HG03469 (cell line): ENCODE measurements at regions not wholly inside any gene's neighbourhood (a gene's known extent, or its start where the extent isn't known, plus 50 kb on each side); places are given as distances from the start of the nearest gene placed in this dataset.

Experiments
- ATAC-seq: cut with Tn5 transposase; IDR thresholded peaks from one replicate; pipeline ENCODE4 v1.9.1; 2021; ENCODE audit warnings: mild to moderate bottlenecking, moderate library complexity, moderate number of reproducible peaks; ENCODE audit not compliant: unreplicated experiment

DNA sequence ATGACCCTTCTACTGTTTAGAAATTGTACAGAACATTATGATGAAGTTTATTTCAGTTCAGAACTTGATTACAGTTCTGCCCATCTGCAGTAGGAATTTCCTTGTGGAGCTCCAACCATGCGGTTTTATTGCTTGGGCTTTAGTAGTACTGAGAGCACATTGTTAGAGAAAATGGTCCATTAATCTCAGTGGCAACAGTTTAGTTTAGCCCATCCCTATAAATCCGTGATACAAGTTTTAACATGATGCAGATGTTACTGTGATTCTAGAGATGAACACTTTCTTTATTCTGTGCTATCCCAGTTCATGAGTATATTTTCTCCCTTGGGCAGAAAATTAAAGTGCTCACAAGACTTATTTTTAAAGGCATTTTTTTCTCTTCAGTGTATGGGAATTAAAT, 84.8 kb upstream of the FZD8 start:
- no peak for ATAC-seq

DNA sequence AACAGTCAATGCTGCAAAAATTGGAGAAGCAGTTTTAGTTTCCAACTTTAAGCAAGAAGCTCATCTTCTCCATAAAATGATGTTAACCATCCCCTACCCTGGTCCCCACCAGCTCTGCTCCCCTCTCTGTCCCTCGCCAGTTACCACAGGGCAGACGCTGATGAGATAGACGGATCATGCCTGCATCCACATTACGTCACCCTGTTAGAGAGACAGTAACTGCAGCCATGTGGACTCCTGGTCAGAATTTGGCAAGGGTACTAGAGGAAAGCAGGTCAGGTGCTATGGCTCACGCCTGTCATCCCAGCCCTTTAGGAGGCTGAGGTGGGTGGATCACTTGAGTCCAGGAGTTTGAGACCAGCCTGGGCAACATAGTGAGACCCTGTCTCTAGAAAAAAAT, 81.9 kb upstream of the FZD8 start:
- no peak for ATAC-seq

DNA sequence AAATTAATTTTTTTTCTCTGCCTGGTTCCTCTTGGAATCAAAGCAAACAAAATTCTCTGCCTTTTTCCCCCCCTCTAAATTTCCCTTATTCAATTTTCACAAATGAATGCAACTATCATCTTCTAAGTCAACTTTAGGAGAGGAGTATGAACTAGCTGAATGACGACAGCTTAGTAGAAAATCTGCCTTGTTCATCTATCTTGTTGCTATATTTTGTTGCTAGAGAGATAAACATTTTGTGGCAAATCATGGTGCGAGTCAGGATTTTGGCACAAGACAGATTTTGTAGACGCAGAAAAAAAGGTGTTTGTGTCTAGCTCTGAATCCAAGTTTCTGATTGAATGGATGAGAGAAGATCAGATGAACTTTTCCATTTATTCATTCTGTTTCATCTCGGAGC, 81.0 kb upstream of the FZD8 start:
- no peak for ATAC-seq

DNA sequence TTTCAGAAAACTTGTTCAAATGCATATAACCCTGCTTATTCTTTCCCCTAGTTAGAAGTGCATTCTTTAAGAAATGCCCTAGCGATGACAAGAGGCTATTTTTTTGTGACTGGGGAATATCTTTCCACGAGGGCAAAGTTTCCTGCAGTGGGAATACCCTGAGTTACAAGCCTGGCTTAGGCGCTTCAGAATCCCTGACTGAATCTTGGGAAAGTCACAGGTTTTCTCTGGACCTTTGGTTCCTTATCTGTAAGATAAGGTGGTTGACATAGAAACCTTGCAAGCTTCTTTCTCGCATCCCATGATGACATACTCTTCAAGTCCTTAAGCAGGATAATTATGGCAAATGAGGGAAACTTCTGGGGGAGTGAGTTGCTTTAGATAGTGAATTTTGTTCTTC, 80.5 kb upstream of the FZD8 start:
- ATAC-seq: no peak

DNA sequence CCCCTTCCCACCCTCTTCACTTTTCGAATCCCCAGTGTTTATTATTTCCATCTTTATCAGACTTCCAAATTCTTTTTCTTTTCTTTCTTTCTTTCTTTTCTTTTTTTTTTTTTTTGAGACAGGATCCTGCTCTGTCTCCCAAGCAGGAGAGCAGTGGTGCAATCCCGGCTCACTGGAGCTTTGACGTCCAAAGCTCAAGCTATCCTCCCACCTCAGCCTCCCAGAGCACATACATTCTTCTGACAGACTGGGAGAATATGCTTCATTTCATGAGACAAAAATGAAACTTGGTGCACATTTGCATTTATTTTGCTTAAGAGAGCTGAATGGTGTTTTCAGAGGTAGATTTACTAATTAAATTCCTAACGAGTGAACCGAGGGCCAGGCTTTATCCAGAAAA, 80.1 kb upstream of the FZD8 start:
- ATAC-seq: no peak

DNA sequence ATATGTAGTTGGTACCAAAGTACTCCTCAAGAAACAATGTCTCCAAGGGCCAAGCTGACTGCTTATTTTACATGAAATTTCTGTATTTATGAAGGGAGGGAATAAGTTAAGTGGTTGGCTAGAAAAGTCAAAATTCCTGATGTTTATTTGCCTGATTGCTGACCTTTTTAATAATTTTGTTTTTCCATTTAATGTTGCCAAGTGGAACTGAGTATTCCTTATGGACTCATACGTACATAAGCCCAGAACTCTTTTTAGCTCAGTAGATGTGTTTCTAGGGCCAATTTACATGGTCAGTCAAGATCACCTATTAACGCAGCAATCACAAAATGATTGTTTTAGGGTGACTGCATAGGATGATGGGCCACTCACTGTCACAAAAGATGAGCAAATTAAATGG, 78.3 kb upstream of the FZD8 start:
- no peak for ATAC-seq

DNA sequence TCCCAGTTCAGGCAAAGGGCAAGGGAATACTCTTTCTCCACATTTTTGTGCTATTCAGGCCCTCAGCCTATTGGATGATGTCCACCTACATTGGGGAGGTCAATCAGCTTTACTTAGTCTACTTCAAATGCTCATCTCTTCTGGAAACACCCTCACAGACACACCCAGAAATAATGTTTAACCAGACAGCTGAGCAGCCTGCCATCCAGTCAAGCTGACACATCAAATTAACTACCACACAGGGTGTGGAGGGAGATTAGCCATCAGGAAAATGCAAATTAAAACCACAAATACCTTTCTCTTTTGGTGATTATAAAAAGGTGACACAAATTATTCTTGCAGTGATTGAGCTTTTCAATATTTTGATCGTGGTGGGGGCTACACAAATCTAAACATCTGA, 74.7 kb upstream of the FZD8 start:
- ATAC-seq: no peak

DNA sequence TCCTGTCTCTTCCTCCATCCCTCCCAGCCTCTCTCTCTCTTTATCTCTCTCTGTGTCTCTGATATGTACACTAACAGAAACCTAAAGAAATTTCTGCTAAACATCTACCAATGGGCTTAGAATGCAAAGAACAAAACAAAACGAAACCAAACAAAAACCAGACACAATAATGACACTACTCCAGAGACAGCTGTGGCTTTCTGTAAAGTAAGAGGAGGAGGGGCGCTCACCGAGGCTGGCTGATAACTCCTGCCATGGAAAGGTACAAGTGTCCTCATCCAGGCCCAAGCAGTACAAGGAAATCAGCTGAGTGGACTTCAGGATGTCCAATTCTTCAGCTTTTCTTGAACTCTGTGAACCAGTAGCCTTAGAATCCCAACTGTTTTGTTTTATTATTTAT, 70.4 kb upstream of the FZD8 start:
- no peak for ATAC-seq

DNA sequence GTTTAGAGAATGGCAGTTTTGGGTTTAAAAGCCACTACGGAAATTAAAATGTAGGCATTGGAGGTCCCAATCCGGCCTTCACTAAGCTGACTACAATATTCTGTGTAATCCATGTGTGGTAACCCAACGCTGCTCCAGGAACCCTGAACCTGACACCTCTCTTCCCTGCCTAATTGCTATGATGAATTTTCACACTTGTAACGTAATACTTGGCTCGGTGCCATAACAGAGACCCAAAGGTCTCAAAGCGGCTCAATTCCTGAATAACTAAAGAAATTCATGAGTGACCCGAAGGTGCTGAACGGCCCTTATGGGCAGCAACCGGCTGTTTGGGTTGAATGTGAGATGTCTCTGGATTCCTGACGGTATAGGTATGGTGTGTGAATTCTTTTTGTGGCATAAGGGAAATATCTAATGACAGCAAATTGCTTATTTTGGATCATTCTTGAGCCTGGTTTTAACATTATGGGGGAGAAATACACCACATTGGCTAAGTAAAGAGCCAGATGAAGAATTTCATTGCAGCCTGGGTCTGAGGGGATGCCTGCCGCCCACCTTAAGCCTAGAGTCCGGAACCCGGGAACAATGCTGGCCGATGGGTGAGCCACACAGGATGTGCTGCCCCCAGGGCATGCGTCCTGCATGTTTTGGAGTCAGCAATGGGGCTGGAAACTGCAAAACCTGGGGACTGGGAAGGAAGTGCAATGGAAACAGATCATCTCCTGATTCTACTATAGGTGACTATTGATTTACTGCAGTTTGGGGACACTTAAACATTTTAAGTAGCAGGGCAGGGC, 69.7 kb upstream of the FZD8 start:
- ATAC-seq: no peak

DNA sequence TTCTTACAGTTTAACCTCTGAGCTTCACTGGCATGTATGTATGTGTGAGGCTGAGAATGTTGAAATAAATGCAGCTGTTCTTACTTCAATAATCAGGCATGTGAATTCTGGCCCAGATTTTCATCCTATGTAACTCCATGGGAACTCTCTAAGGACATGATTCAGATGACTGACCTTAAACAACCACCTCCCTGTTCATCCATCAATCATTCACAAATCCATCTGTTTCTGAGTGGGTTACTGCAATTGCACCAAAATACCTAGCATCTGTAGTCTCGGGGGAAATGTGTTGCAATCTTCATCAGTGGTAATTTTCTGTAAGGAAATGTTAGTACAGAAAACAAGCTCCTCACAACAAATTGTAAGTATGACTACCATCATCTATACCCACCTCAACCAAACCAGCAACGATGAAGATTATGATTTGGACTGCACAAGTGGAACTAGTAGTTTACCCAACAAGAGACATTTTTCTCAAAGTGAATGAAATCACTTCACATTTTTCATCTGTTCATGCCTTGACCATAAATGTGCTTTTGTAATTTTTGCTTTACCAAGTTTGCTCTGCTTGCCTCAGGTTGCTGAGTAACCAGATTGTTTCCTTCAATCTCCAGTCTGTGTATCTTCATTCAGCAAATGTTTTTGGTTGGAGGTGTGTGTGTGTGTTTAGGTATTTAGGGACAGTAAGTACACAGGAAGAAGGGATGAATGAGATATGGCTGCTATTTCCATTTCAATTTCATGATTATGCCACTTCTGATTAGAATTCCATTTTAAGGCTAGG, 65.7 kb upstream of the FZD8 start:
- ATAC-seq: no peak

DNA sequence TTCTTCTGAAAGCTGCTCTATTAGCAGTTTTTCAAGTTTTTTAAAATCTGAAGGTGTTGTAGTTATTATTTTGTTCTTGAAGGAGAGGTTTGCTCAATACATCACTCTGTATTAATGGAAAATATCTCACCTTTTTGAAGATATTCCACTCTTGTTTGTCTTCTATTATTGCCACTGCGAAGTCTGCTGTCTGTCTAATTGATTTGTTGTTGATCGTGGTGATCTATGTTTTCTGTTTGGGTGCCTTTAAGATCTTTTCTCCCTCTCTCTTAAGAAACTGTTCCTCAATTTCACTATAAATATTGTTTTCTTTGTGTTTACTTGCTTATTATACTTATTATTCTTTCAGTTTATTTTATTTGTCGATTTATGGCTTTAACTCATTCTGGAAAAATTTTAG, 64.9 kb upstream of the FZD8 start:
- ATAC-seq: no peak

DNA sequence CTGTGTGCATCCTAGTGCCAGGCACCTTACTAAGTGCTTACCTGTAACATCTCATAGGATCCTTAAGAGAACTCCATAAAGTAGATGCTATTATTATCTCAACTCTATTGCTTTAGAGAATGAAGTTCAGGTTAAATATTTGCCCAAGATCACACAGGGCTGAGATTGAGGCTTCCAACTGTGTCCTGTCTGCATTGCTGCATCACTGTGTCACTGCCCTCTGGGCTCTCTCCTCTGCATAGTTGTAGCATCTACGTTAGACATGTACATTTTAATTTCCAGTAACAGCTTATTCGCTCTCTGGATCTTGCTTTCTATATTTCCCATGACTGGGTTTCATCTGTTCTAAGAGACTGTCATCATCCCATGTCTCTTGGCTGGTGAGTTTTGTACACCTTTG, 63.6 kb upstream of the FZD8 start:
- no peak for ATAC-seq

DNA sequence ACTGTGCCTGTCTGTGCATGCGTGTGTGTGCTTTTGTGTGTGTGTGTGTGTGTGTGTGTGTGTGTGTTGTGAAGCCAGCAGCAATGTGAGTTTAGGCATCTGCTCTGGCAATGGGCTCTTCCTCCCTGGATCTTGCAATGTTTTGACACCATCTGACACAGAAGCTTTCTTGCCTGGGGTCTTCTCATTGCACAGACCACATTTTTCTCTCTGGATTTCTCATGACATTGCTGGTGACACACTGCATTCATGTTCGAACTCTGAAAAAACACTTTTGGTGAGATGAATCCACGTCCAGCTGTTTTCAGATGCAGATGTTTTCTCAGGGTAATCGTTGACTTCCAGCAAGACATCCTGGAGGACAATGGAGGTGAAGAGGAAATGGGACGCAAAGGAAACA, 63.0 kb upstream of the FZD8 start:
- ATAC-seq: no peak

DNA sequence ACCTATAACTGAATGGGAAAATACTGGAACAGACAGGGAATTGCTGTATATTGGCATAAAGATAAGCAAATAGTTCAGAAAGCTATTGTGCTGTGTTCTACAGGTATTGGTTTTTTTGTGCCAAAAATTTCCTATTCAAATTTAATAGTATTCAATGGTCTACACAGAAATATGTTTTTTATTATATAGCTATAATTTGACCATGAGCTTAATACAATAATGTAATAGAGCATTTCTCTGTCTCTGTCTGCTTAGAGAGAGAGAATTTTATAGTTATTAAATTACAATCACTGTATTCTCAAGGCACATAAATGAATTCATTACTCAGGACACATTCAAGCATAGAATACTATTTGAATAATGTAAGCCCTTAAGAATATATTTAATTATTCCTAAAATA, 62.3 kb upstream of the FZD8 start:
- ATAC-seq: no peak

DNA sequence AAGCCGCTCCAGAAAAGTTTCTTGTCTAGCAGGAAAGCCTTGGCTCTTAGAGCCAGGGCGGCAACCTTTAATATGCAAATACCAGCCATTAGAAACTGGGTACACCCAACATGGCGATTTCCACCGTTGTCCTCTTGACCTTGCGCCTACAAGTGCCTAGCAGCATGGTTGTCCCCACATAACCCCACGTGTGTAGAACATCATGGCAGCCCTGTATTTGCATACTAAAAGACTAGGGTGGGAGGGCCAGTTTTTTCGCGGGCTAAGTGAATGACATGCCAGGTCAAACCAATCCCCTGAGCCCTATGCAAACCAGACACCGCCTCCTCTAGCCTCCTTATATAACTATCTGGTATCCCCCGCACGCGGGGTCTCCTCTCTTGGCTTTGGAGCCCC, 58.4 kb upstream of the FZD8 start:
- ATAC-seq: no peak

DNA sequence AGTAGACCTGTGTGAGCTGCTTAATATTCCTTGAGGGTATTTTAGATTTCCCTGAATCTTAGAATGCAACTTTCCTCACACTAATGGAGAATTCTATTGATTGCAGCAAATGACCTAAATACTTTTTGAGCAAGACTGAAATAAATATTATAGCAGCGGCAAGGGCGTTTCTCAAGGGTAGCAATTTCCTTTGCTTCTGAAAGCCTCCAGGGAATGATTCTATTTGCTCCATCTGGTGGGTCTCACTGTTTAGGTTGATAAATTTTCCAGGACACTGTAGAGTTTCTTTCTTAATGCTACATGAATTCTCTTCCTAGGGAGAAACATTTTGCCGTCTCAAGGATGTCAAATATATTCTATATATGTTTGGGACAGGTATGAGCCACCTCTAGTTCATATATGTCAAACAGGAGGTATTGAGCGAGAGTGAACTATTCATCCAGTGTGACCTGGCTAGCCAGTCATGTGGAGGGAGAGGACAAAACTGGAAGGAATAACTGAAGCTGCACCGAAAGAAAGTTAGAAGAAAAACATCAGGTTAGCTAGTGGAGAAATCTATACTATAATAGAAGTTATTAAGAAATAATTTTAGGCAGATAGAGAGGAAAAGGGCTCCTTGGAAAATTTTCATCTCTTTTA, 57.9 kb upstream of the FZD8 start:
- ATAC-seq: no peak

DNA sequence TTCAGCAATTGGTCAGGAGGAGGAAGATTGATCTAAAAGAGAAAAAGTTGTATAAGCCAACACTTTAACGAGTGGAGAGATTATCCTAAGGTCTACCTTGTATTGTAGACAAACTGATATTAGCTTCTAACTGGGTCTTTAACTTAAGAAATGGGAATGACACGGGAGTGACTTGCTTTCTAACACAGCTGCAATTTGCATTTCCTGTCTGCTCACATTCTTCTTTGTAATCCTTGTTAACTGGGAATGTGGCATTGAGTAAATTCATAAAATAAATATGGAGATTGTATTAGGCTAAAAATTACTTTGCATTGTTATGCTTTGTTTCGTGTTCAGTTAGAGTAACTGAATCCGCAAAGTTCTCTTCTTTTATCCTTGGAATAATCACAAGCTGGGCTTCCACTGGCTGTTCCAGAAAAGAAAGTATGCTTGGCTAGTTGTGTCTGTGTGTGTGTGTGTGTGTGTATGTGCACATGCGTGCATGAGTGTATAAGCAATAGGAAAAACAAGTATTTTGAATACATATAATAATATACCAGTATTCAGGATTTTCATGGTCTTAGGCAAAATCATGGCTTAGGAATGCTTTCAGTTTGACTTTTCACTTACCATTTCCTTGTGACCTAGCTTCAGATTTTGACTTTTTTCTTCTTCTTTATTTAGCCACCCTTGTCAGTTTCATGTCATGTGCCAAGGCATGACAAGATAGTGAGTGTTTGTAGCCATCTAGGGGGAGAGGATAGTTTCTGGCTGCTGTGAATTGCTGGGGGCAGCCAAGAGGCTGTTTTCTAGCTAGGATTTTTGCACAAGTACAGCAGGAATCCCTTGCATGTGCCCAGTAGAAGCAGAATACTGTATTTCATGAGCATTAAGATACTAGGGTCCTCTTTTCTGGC, 54.5 kb upstream of the FZD8 start:
- ATAC-seq: no peak

DNA sequence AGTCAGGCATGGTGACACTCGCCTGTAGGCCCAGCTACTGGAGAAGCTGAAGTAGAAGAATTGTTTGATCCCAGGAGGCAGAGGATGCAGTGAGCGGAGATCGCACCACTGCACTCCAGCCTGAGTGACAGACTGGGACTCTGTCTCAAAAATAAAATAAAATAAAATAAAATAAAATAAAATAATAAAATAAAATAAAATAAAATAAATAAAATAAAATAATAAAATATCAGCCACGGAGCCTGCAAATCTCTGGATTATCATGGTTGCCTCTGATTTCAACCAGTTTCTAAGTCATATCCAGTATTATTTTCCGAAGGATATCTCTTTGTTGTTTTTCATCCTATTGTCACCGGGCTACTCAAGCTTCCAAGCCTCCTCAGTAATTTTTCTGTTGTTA, 51.7 kb upstream of the FZD8 start:
- ATAC-seq: no peak
